NOMO-1 treated with dmso at 0.1 percent for 144 hours (cell line): ENCODE measurements at regions not wholly inside any gene's neighbourhood (a gene's known extent, or its start where the extent isn't known, plus 50 kb on each side); places are given as distances from the start of the nearest gene placed in this dataset.
"Not testable (repeated sequence)": the region's sequence is repeated elsewhere in the genome, so short reads cannot be mapped to it uniquely, and the experiment has no call there.

Experiments
- DNase-seq: peaks from one replicate; lab custom pipeline; 2025; ENCODE audit not compliant: unreplicated experiment; lab: John Stamatoyannopoulos, UW

GRCh38 chr5:2353871-2354440, 397.5 kb downstream of the IRX2 start:
- no peak for DNase-seq

- no peak for DNase-seq
These were observed 398.3 kb downstream of the IRX2 start for GRCh38 chr5:2353211-2353610.

GRCh38 chr5:2352101-2352861, 399.2 kb downstream of the IRX2 start:
- no peak for DNase-seq

GRCh38 chr5:2349768-2350167, 401.7 kb downstream of the IRX2 start:
- DNase-seq = not testable (repeated sequence)

- no peak for DNase-seq
These were observed 412.8 kb downstream of the IRX2 start for GRCh38 chr5:2338686-2339085.

- DNase-seq = no peak
These were observed 415.6 kb downstream of the IRX2 start for GRCh38 chr5:2335733-2336515.

- DNase-seq = no peak
These were observed 416.2 kb downstream of the IRX2 start for GRCh38 chr5:2335125-2335732.

GRCh38 chr5:2334719-2335118, 416.8 kb downstream of the IRX2 start:
- no peak for DNase-seq

GRCh38 chr5:2333291-2333690, 418.2 kb downstream of the IRX2 start:
- no peak for DNase-seq

- no peak for DNase-seq
These were observed 419.0 kb downstream of the IRX2 start for GRCh38 chr5:2332521-2332920.

GRCh38 chr5:2330325-2331130, 420.9 kb downstream of the IRX2 start:
- no peak for DNase-seq

- DNase-seq = no peak
These were observed 421.7 kb downstream of the IRX2 start for GRCh38 chr5:2329741-2330140.

GRCh38 chr5:2326601-2327000, 424.9 kb downstream of the IRX2 start:
- no peak for DNase-seq

- no peak for DNase-seq
These were observed 426.7 kb downstream of the IRX2 start for GRCh38 chr5:2324788-2325187.

- no peak for DNase-seq
These were observed 430.9 kb downstream of the IRX2 start for GRCh38 chr5:2320611-2321010.

GRCh38 chr5:2317540-2317939, 433.9 kb downstream of the IRX2 start:
- DNase-seq = no peak

GRCh38 chr5:2311851-2312250, 429.1 kb upstream of the IRX4 start:
- DNase-seq = no peak

- DNase-seq = no peak
These were observed 428.2 kb upstream of the IRX4 start for GRCh38 chr5:2310946-2311345.

- DNase-seq = no peak
These were observed 424.9 kb upstream of the IRX4 start for GRCh38 chr5:2307631-2308030.

GRCh38 chr5:2306711-2307110, 424.0 kb upstream of the IRX4 start:
- DNase-seq = no peak
